ENCODE measurements at regions not wholly inside any gene's neighbourhood (a gene's known extent, or its start where the extent isn't known, plus 50 kb on each side); places are given as distances from the start of the nearest gene placed in this dataset.

DNA sequence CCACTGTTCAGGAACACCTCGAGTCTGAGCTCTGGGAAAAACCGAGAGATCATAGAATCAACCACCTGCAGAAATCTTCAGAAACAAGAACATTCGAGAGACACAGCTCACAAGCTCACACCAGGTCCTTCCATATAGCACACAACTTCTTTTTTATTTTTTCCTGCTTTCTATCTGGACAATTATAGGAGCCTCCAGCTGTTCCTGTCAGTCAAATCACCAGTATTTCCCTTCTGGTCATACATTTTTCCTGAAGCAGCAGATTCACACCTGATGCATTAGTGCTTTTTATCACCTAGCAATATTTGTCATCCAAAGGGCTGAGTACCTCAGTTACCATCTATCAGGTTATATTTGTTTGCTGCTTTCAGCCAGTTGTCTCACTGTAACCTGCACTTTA, 323.5 kb downstream of the FOXO1 start:
- no peaks in the 10 kb centered on the region for H3K27me3 ChIP-seq
- H3K9me3 ChIP-seq: no peaks in the 10 kb centered on the region
- no peak overlapping the region for H3K4me3 ChIP-seq
- H3K4me1 ChIP-seq: peaks cover 10 to 24% (median 14%) of the 10 kb centered on the region in 4 donors
- DNase-seq: peak in 1 of 2 donors; percentile 36
- no peak overlapping the region for H3K27ac ChIP-seq
- intact Hi-C loops (cut with DNase I; ENCODE audit: low total_unique reads): no loop called here
- 82 to 94% (median 88%) methylated on average over 3 of the region's 3 CpGs for WGBS, 5 donors
- no peaks in the 10 kb centered on the region for H3K36me3 ChIP-seq
- TF ChIP-seq, protein P1, sequence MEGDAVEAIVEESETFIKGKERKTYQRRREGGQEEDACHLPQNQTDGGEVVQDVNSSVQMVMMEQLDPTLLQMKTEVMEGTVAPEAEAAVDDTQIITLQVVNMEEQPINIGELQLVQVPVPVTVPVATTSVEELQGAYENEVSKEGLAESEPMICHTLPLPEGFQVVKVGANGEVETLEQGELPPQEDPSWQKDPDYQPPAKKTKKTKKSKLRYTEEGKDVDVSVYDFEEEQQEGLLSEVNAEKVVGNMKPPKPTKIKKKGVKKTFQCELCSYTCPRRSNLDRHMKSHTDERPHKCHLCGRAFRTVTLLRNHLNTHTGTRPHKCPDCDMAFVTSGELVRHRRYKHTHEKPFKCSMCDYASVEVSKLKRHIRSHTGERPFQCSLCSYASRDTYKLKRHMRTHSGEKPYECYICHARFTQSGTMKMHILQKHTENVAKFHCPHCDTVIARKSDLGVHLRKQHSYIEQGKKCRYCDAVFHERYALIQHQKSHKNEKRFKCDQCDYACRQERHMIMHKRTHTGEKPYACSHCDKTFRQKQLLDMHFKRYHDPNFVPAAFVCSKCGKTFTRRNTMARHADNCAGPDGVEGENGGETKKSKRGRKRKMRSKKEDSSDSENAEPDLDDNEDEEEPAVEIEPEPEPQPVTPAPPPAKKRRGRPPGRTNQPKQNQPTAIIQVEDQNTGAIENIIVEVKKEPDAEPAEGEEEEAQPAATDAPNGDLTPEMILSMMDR (IDR thresholded peaks at IDR 0.05): no peak
- TF ChIP-seq POLR2A (IDR thresholded peaks at IDR 0.05) (no peak), POLR2AphosphoS5 (IDR thresholded peaks at IDR 0.05) (no peak), EP300 (IDR thresholded peaks at IDR 0.05) (no peak)

DNA sequence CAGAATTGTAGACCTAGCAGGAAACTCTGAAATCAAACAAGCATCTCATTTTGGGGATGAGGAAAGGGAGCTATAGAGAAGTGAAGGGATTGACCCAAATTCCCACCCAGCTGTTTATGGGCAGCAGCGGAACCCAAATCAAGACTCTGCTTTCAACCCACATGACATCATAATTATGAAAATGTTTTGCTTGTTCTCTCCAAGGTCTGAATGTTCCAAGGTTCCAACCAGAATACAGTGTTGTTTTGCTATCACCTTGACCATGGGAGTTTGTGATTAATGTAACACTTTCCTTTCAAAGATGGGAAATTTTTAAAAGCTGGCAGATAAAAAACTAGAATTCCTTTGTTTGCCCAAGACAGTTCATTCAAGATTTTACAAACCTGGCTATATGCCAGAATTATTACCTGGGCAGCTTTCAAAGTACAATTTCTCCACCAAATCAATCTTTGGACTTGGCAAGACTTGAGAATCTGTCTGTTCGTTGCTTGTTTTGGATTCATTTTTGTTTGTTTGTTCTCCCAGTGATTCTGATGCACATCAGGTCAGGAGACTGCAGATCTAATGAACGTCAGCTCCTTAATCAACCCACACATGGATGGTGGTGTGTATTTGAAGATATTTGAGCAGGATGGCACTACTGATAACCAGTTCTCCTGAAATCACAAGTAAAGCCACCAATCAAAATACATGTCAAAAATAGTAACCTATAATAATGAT, 322.7 kb downstream of the FOXO1 start:
- TF ChIP-seq EP300 (IDR thresholded peaks at IDR 0.05) (no peak), POLR2AphosphoS5 (IDR thresholded peaks at IDR 0.05) (no peak), POLR2A (IDR thresholded peaks at IDR 0.05) (no peak)
- TF ChIP-seq, protein P1 (IDR thresholded peaks at IDR 0.05): no peak
- no peak overlapping the region for H3K4me3 ChIP-seq
- intact Hi-C loops (cut with DNase I; ENCODE audit: low total_unique reads): no loop called here
- peaks cover 10 to 24% (median 14%) of the 10 kb centered on the region in 4 donors for H3K4me1 ChIP-seq
- H3K9me3 ChIP-seq: no peaks in the 10 kb centered on the region
- H3K36me3 ChIP-seq: no peaks in the 10 kb centered on the region
- no peak for DNase-seq
- no peak overlapping the region for H3K27ac ChIP-seq
- 67 to 89% (median 81%) methylated on average over 3 of the region's 3 CpGs for WGBS, 5 donors
- no peaks in the 10 kb centered on the region for H3K27me3 ChIP-seq

DNA sequence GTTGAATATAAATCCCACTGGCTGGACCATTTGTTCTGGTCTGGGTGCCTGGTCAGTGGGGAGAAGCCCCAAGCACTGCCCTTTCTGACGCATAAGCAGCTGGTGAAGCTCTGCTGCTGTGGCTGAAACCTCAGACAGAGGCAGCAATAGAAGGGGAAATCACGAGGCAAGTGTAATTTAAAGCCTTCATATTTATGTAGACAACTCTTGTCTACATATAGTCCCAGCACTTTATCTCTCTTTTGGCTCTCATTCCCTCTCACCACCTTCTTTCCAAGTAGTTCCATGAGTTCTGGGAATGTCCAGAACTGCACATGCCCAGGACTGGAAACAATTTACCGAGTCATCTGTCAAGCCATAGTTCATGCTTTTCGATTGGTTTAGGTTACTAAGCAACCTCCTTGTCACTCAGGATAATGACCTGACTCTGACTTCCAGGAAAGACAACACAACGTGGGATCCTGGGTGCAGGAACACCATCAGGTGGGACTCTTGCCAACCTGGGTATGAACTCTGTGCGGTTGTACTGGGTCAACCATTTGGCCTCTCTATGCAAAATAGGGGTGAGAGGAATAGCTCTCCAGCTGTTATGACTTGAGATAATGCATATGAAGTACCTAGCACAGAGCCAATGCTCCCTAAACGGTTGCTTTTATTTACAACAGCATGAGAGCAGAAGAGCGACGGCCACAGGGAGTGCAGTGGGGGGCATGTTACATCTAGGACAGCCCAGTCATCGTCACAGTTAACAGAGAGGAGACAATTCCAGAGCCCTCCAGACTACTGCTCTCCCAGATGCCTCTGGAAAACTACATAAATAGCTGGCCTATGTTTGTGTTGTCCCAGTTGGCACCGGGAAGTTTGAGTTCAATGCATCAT, 321.9 kb downstream of the FOXO1 start:
- no peaks in the 10 kb centered on the region for H3K36me3 ChIP-seq
- 67 to 76% (median 74%) methylated on average over 11 of the region's 11 CpGs for WGBS, 5 donors
- peaks cover 10 to 24% (median 14%) of the 10 kb centered on the region in 4 donors for H3K4me1 ChIP-seq
- no peaks in the 10 kb centered on the region for H3K27me3 ChIP-seq
- no peak overlapping the region for H3K4me3 ChIP-seq
- intact Hi-C loops (cut with DNase I; ENCODE audit: low total_unique reads): no loop called here
- TF ChIP-seq EP300 (IDR thresholded peaks at IDR 0.05): no peak
- TF ChIP-seq, protein P1 (IDR thresholded peaks at IDR 0.05): no peak
- no peak for TF ChIP-seq POLR2AphosphoS5 (IDR thresholded peaks at IDR 0.05)
- no peak for TF ChIP-seq POLR2A (IDR thresholded peaks at IDR 0.05)
- DNase-seq: no peak
- no peaks in the 10 kb centered on the region for H3K9me3 ChIP-seq
- peak overlapping the region in 1 of 5 donors; percentile 58 for H3K27ac ChIP-seq

DNA sequence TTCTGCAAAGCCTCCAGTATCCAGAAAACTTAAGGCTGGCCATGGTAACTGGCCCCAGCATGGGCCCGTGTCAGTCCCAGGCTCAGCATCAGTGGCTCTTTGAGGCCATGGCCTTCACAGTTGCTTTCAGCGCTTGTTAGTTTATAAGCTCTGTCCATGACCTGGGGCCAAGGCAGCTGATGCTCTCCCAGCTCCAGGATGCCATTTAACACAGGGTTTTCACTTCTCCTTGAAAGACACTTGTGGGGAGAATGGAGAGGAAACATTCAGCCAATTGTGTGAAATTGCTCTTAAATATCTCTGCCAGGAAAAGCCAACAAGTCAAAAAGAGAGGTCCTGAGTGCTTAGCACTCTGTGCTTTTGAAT, 321.3 kb downstream of the FOXO1 start:
- TF ChIP-seq POLR2AphosphoS5 (IDR thresholded peaks at IDR 0.05): no peak
- TF ChIP-seq EP300 (IDR thresholded peaks at IDR 0.05): no peak
- TF ChIP-seq, protein P1 (IDR thresholded peaks at IDR 0.05): no peak
- no peak for TF ChIP-seq POLR2A (IDR thresholded peaks at IDR 0.05)
- H3K9me3 ChIP-seq: no peaks in the 10 kb centered on the region
- intact Hi-C loops (cut with DNase I; ENCODE audit: low total_unique reads): no loop called here
- no peak for DNase-seq
- H3K4me3 ChIP-seq: no peak overlapping the region
- WGBS, 5 donors: 69 to 90% (median 80%) methylated on average over 2 of the region's 2 CpGs
- no peaks in the 10 kb centered on the region for H3K36me3 ChIP-seq
- peaks cover 10 to 27% (median 14%) of the 10 kb centered on the region in 4 donors for H3K4me1 ChIP-seq
- H3K27ac ChIP-seq: peak overlapping the region in 2 of 5 donors; percentile 13 to 58
- no peaks in the 10 kb centered on the region for H3K27me3 ChIP-seq
